ENCODE measurements at regions not wholly inside any gene's neighbourhood (a gene's known extent, or its start where the extent isn't known, plus 50 kb on each side); places are given as distances from the start of the nearest gene placed in this dataset.

DNA sequence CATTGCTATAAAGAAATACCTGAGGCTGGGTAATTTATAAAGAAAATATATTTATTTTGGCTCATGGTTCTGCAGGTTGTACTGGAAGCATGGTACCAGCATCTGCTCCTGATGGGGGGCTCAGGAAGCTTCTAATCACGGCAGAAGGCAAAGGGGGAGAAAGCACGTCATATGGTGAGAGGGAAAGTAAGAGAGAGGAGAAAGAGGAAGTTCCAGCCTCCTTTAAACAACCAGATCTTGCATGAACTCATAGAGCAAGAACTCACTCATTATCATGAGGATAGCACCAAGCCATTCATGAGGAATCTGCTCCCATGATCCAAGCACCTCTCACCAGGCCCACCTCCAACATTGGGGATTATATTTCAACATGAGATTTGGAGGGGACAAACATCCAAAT is 125.0 kb upstream of the GRPR start:
- TF ChIP-seq, protein P1, sequence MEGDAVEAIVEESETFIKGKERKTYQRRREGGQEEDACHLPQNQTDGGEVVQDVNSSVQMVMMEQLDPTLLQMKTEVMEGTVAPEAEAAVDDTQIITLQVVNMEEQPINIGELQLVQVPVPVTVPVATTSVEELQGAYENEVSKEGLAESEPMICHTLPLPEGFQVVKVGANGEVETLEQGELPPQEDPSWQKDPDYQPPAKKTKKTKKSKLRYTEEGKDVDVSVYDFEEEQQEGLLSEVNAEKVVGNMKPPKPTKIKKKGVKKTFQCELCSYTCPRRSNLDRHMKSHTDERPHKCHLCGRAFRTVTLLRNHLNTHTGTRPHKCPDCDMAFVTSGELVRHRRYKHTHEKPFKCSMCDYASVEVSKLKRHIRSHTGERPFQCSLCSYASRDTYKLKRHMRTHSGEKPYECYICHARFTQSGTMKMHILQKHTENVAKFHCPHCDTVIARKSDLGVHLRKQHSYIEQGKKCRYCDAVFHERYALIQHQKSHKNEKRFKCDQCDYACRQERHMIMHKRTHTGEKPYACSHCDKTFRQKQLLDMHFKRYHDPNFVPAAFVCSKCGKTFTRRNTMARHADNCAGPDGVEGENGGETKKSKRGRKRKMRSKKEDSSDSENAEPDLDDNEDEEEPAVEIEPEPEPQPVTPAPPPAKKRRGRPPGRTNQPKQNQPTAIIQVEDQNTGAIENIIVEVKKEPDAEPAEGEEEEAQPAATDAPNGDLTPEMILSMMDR (conservative IDR thresholded peaks at IDR 0.05; ENCODE audit: low read length), result no peak
- TF ChIP-seq EZH2phosphoT487 (IDR thresholded peaks at IDR 0.05; ENCODE audit: borderline replicate concordance, low read depth, low read length), result no peak
